MV-4-11 (cell line): ENCODE measurements at regions not wholly inside any gene's neighbourhood (a gene's known extent, or its start where the extent isn't known, plus 50 kb on each side); places are given as distances from the start of the nearest gene placed in this dataset.

Source experiments
- DNase-seq: peaks from one replicate; lab custom pipeline; 2025; lab: John Stamatoyannopoulos, UW

GRCh38 chr4:3704669-3705068, 61.5 kb upstream of the ADRA2C start:
- no peak for DNase-seq

- DNase-seq, result no peak
Observed at GRCh38 chr4:3703677-3704521, 62.3 kb upstream of the ADRA2C start.

- no peak for DNase-seq
Observed at GRCh38 chr4:3703343-3703676, 62.9 kb upstream of the ADRA2C start.

- no peak for DNase-seq
Observed at GRCh38 chr4:3702561-3703221, 63.5 kb upstream of the ADRA2C start.

GRCh38 chr4:3701736-3702560, 64.2 kb upstream of the ADRA2C start:
- DNase-seq, result no peak

GRCh38 chr4:3701271-3701734, 64.9 kb upstream of the ADRA2C start:
- DNase-seq, result no peak

GRCh38 chr4:3700736-3701135, 65.4 kb upstream of the ADRA2C start:
- no peak for DNase-seq

- DNase-seq, result no peak
Observed at GRCh38 chr4:3700223-3700622, 66.0 kb upstream of the ADRA2C start.

- DNase-seq, result no peak
Observed at GRCh38 chr4:3699678-3700077, 66.5 kb upstream of the ADRA2C start.

- DNase-seq, result no peak
Observed at GRCh38 chr4:3699261-3699660, 66.9 kb upstream of the ADRA2C start.

- DNase-seq, result no peak
Observed at GRCh38 chr4:3697033-3697432, 69.2 kb upstream of the ADRA2C start.

GRCh38 chr4:3690551-3691152, 75.5 kb upstream of the ADRA2C start:
- no peak for DNase-seq

- DNase-seq, result no peak
Observed at GRCh38 chr4:3689576-3690550, 76.3 kb upstream of the ADRA2C start.

- DNase-seq, result no peak
Observed at GRCh38 chr4:3689006-3689405, 77.2 kb upstream of the ADRA2C start.

GRCh38 chr4:3688018-3688998, 77.9 kb upstream of the ADRA2C start:
- no peak for DNase-seq

GRCh38 chr4:3687538-3687937, 78.6 kb upstream of the ADRA2C start:
- no peak for DNase-seq

GRCh38 chr4:3686753-3687152, 79.4 kb upstream of the ADRA2C start:
- DNase-seq, result no peak

- no peak for DNase-seq
Observed at GRCh38 chr4:3685081-3685645, 81.0 kb upstream of the ADRA2C start.

GRCh38 chr4:3684546-3684945, 81.6 kb upstream of the ADRA2C start:
- no peak for DNase-seq
